ENCODE measurements at regions not wholly inside any gene's neighbourhood (a gene's known extent, or its start where the extent isn't known, plus 50 kb on each side); places are given as distances from the start of the nearest gene placed in this dataset.

GRCh38 chr3:103712320-103713008 is 1277.6 kb downstream of the ZPLD1 start:
- TF ChIP-seq EZH2 (IDR thresholded peaks at IDR 0.05), result no peak
- no peak for TF ChIP-seq CTCF (IDR thresholded peaks at IDR 0.05)

Data from neural progenitor cell (in vitro differentiated cells).